NCI-H2107 treated with DMSO at 0.1 percent for 48 hours (cell line): ENCODE measurements at regions not wholly inside any gene's neighbourhood (a gene's known extent, or its start where the extent isn't known, plus 50 kb on each side); places are given as distances from the start of the nearest gene placed in this dataset.

Experiments used
- DNase-seq: peaks from one replicate; lab custom pipeline; 2025; ENCODE audit not compliant: unreplicated experiment; lab: John Stamatoyannopoulos, UW

DNA sequence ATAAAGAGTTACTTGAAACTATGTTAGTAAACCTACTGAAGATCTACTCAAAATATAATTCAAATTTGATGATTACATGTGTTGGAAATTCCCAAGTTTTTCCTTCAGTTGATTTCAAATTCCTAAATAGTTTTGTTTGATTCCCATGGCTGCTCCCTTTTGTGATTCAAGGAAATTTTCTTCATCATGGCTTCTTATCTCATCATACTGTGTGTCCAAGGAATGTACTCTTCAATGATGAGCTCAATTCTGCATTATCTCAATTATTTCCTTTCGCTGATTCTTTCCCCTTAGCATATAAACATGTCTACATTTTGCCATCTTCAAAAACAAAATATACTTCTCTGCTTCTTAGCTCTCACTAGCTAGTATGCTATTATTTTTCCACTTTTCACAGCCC lies 460.4 kb upstream of the NAALADL2 start:
- no peak for DNase-seq

DNA sequence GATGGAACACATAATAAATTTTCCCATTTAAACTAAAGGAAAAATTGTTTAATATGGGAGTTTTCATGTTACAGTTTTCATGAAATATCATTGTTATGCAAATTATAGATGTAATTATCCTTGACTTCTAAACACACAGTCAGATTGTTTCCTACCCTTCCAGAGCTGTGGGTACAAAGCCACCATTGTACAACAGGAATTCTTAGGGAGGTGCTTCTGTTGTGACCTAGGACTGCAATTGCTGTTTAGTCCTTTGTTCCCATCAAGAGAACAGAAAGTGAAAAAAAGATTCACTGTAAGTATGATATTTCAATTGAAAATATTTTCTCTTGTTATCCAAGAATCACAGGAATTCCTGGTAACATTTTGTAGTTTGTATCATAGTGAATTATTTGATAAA lies 455.3 kb upstream of the NAALADL2 start:
- no peak for DNase-seq

DNA sequence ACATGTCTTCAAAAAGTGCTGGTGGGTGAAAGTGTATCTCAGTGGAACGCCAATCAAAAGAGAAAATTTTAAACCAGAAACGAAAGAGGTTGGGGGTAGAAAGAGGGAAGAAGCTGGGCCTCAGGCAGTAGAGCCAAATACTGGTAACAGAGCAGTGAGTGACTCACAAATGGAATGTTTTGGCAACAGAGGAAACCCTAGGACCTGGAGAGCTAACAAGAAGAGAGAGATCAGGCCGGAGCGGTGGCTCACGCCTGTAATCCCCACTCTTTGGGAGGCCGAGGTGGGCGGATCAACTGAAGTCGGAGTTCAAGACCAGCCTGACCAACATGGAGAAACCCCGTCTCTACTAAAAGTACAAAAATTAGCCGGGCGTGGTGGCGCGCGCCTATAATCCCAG lies 450.8 kb upstream of the NAALADL2 start:
- no peak for DNase-seq

DNA sequence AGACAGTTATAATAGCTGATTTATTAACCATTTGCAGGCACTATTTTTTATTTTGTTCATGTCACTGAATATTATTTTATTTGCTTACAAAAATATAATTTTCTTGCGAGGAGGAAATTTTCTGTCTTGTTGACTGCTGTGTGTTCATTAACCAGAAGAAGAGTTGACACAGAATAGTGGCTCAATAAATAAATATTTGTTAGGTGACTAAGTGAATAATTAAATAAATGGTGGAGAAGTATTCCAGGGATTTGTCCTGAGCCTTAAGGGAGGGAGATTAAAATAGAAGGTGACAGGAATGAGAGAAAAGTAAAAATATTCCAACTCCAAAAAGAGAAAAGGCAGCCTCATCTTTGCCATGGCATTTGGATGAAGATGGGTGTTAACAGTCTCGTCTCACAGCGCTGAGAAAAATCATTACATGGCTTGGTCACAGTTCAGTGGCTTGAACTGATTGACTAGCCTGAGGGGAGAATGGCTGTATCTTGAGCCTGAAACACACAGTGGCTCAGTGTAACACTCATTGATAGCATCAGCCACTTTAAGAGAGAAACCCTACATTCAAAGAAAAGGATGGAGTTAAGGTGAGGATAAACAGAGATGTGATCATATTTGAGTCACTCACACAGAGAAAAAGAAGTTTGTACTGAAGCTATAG lies 449.9 kb upstream of the NAALADL2 start:
- no peak for DNase-seq

DNA sequence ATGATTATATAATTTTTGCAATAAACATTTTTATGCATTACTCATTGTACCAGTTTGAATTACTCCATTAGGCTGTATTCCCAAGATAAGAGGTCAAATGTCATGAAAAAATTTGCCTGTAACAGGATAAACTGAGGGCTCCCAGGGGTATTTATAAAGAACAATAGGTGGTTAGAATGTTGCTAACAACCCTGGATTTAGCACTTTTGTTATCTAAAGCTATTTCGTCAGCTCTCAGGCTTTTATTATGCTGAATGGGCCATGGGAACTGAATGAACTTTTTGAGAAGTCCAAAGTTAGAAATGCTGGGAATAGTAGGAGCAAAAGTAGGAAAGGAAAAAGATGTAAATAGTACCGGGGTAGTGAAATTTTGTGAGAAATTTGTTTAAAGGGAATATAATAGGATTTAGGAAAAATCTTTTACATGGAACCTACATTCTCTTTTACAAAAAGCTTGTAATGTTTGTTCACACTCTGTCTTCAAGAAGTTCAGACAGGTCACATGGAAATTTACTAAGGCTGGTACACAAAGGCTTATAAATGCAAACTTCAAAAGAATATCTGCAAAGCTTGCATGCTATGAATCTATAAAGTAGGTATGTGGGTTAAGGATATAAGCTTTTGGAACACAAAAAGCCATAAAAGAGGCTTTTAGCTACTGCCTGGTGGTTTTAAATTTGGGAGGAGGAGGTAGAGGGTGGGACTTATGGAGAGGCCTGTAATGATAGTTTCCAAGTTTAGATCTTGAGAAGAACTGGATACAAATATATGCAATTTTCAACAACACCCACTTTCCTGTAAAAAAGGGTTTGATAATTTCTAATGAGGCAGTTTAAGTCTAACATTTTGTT lies 445.8 kb upstream of the NAALADL2 start:
- no peak for DNase-seq

DNA sequence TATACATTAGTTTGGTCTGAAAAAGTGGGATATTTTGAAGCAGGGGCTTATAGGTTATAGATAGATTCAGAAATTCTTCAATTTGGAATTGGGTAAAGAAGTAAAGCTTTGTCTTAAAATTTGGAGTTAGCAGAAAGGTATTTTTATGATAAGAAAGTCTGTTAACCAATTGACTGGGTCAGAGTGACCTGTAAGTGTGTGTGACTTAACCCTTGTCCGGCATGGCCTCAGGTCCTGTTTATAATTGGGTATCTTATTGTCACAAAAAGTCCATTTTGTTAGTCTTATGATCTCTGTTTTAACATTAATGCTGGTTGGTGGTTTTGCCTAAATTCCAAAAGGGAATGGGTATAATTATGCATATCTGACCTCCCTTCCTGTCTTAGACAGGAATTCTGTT lies 444.2 kb upstream of the NAALADL2 start:
- DNase-seq: no peak

DNA sequence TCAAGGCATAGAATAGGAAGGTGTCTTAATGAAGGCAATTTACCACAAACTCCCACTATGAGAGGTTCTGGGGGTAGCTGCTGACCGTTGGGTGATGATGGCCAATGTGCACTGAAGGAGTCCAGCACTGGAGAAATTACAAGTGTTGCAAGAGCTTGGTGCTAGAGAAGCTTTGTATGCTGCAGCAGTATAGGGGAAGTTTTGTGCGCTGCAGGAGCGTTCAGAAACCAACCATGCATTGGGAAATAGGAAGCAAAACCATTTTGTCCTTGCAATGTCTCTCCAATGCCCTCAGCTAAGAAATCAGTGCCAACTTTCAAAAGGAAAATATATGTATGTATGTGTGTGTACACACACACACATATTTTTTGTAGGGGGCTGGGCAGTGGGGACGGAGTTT lies 441.6 kb upstream of the NAALADL2 start:
- no peak for DNase-seq

DNA sequence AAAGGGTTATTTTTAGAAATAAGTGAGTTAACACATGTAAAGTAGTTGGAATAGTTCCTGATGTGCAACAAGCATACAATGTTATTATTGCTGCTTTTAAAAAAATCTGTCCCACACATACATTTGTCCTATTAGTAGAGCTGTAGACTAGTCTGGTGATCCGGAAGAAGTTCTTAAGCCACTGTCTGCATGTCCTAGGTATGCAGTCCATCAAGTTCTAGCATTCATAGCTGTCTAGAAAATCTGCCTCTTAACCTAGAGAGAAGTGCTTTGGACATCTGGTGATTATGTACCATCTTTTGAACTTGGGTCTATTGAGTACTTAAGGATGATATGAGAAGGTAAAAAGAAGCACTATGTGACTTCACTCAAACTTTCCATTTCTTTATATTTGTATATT lies 439.9 kb upstream of the NAALADL2 start:
- DNase-seq: no peak

DNA sequence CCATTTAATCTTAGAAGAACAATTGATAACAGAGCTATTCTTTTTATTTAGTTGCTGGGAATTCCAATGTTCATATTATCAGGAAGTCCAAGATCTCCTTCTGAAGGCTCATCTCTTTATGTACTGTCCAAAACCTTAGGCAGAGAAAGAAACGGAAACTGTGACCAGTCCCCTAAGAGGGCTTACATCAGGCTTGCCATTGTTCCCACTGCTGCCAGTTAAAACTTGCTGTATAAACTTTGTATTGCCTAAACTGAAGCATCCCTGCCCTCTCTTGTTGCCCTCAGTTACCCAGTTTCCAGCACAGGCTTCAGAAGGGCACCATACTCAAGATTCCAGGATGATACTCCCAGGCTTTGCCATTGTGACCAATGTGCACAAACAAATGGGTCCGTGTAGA lies 435.2 kb upstream of the NAALADL2 start:
- no peak for DNase-seq

DNA sequence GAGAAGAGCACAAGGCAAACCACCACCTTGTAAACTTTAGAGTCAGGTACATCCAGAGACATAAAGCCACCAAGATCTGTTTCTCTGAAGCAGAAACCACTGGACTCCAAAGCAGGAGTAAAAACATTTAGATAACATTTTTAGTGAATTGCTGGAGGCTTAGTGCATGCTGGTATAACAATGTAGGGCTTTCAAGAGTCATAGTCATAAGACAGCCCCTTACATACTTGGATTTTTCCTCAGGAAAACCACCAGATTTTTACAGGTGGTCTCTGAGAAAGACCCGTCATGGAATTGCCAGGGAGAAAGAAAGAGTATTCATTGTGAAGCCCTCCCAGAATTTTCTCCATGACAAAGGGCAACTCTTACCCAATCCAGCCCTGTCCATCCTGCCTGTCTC lies 434.5 kb upstream of the NAALADL2 start:
- no peak for DNase-seq

DNA sequence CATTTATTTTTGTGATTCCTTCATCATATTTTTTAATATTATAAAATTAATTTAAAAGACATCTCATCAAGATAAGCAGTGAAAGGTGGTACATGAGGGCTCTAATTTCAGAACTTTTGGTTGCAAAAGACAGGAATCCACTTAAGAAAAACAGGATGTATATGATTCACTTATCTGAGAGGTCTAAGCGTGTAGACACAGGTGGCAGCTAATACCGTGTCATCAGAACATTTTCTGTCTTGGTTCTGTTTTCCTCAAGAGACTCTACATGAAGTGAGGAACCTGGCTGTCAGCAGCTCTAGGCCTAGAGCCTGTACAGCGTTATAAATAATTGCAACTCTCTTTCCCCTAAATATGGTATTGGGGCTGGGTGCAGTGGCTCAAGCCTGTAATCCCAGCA lies 433.7 kb upstream of the NAALADL2 start:
- DNase-seq: no peak

DNA sequence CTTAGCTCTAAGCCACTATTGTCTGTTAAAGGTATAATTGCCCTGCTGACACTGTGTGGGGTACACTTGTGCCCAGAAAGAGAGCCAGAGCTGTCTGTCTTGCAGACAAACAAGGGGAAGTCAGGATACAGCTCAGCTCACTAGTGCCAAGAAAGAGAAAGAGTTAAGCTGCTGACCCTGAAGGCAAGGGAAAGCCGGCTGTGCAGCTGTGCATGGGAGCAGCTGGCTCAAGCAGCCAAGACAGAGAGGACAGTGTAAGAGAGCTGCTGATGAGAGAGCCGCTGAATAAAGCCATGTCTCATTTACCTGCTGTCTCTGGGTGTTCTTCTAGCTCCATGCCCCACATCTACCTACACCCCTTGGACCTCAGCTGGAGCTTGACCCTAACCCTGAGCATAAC lies 428.1 kb upstream of the NAALADL2 start:
- DNase-seq: no peak

DNA sequence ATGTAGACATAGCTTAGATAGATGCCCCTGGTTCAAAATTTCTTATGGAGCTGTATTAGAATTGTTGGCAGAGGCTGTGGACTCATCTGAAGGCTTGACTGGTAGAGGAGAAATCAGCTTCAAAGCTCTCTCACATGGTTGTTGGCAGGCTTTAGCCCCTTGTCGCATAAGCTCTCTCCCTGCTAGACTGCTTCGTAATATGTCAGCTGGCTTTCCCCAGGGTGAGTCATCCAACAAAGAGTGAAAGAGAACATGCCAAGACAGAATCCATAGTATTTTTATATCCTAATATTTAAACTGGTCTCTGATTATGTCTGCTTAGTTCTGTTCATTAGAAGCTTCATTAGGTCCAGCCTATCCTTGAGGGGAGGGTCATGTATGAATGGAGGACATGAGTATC lies 427.4 kb upstream of the NAALADL2 start:
- no peak for DNase-seq

DNA sequence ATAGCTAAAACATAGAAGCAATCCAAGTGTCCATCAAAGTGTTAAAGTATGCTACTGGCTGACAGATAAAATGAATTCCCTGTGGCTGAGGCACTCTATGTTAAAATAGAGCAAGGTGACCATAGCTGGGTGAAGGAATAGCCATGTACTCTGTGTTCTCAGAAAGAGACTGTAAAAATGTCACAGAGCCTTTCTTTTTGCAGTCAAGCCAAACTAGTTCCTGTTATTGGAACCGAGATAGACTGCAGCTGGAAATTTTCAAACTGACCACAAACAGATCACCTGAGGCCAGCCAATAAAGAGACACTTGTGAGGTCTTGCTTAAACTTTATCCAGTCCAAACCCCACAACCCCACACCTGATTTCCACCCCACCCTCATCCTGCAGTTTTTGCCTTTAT lies 422.8 kb upstream of the NAALADL2 start:
- DNase-seq: no peak

DNA sequence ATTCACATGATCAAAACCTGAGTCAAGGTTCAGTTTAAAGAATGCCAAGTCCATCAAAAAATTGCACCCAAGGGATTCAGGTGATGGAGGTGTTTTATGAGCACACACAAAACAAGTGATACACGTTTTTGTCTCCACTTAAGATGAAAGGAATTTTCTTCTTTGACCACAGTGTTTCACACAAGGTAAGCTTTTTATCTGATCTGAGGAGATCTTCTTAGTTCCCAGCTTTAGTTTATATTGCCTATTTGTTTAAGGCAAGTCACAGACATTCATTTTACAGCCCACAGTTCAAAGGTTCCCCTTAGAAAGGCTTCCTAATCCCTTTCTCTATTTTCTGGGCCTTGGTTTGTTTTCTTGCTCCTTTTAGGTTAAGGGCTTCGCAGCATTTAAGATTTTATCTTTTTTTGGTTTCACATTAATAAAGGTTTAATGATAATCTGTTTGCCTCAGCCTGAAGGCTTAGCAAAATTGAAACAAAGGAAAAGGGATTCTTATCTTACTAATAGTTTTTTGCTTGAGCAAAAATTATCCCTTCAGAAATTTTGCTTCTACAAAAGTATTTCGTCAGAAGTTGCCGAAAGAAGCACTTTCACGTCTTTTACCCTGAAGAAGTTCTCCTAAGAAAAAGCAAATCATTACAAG lies 420.5 kb upstream of the NAALADL2 start:
- no peak for DNase-seq

DNA sequence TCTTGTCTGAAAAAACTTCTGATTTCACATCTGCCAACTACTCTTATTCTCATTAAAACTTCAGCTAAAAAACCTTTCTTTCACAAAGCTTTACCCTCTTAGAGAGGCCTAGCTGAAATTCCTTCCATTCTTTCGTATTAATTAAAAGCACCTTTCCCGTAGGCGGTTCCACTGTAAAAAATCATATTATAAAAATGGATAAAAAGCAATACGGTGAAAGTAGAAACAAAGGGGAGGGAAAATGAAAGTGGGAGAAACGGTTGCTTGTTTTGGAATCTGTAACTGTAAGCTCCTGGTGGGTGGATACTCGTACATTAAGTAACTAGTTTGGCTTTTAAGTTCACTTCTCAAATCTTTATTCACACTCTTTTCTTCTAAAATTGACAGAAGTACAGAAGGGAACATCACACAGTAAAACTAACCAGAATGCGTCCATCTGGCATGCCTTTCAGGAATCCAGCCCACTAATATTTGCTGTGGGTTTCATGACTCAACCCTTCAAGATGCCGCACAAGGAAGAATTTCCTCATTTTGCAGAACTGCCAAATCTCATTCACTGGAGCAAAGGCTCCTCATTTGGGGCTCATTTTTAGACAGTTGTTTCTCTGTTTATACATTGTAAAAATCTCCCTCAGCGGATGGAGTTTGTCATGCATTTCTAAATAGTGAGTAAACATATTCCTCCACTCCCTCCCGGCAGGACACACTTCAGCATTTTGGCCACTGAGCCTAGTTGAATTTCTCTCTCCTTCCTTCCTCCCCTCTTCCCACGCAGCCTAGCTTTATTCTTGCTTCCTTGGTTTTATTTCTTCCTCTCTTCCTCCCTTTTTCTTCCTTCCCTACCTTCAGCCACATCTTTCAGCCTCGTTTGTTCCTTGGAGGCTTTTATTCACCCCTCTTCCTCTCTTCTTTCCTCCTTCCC lies 419.5 kb upstream of the NAALADL2 start:
- no peak for DNase-seq

DNA sequence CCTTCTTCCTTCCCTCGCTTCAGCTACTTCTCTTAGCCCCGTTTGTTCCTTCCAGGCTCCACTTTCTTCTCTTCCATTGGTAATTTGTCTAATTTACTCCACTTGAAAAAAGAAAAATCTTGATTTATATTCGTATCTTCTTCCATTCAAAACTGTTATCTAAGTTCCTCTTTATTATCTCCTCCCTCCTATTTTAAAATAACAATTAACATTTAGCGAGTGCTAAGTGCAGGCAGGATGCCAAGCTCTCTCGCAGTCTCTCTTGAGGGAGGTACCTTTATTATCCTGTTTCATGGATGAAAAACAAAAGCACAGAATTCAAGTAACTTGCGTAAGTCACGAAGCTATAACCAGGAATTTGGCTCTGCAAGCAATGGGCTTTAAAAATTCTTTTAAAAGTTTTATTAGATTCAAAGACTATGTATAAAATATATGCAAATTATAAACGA lies 418.9 kb upstream of the NAALADL2 start:
- DNase-seq: peak; percentile 85

DNA sequence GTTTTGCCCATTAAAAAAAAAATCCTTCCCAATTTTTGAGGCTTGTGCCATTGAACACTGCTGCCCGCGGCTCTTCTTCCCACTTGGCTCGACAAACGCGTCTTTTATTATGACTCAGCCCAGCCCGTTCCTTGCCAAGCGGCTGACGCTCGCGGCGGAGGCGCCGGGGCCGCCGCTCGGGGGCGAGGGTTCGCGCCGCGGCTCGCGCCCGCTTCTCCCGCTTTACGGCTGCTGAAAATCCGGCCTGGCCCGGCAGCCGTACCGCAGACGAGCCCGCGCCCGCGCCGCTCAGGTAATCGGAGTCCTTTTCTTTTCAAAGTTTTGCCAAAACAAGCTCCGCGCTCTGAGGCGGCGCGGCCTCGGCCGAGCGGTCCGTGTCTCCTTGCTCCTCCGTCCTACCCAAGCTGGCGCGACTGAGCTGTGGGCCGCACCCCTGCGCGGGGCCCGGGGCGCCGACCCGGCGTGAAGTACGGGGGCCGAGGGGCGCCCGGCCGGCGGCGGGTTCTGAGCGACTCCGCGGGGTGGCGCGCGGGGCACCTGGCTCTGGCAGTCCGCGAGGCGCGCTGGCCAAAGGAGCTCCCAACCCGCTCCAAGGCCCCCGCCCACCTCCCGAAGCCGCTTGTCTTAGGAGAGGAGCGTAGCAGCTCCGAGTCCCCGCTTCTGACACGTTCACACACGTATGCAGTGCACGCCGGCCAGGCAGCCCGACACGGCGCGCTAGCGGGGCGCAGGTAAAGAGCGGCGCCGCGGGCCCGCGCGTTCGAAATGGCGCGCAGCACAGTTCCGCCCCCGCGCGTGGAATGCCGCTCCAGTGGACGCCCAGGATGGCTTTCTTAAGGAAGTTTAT lies 418.2 kb upstream of the NAALADL2 start:
- peak; percentile 89 for DNase-seq

DNA sequence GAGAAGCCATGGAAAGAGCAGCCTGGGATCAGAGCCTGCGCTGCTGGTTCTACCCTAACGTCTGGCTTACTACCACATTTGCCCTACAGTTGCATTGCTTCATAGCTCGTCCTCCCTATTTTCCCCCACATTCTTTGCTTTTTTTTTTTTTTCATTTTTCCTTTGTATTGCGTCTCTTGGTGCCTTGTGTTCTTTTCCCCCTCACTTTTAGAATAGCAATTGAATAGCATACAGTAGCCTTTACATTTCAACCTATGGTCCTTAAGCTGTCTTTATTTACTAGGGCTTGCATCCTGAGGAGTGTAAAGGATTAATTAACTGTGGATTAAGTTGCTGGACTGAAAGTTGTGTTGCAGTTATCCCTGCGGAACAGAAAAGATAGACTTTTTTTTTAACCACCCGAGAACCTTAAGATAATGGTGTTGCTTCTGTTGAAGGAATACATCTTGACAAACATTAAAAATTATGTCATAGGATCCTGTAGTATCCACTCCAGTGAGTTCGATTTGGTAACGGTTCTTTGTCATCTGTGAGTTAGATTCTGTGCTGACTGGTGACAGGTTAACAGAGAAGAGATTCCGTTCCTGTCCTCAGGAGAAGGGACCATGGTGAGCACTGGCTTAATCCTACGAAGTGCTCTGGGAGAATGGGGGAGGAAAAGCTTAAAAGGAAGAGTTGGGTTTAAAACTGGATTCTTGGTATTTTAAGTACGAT lies 417.4 kb upstream of the NAALADL2 start:
- peak; percentile 89 for DNase-seq

DNA sequence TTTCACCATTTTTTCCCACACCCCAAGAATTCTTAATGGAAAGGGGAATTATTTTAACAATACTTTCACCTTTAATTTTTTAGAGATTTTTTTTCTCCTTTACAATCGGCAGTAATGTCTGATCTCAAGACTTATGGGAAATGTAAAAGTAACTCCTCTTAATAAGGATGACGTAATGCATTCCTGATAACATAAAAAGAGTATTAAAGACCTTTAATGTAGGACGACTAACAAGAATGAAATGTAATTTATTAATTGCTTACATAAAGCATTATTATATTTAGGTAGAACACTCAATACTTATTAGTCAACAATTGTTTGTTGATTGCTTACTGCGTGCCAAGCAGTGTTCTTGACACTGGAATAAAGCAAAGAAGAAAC lies 416.8 kb upstream of the NAALADL2 start:
- DNase-seq: no peak
